ENCODE measurements at regions not wholly inside any gene's neighbourhood (a gene's known extent, or its start where the extent isn't known, plus 50 kb on each side); places are given as distances from the start of the nearest gene placed in this dataset.

DNA sequence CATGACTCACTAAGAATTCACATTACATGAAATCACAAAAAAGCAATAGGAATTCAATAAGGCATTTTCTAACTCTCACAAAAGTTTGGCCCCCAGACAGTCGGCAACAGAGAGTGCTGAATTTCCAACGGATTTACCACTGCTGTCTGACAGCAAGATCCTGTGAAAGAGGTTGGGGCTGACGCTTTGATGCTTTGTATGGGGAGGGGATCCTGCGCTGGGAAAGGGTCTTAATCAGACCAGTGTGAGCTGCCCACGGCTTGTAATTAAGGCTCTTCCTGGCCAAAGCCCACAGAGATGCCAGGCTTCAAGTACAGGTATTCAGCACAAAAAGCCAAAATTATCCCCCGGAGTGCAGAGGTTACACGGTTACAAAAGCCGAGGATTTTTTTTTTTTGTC, 66.8 kb upstream of the TMCC3 start:
- in situ Hi-C loops (cut with HindIII; ENCODE audit: extremely low pct_ligation_motif_present, low pct_unique_long_range_greater_than_20kb) (no loop called here), intact Hi-C loops (cut with micrococcal nuclease; ENCODE audit: unreplicated experiment) (no loop called here)
- ATAC-seq: no peak
- no peak for FAIRE-seq
- Histone ChIP-seq H2AFZ (ENCODE audit: low read length) (no peak overlapping the region), H3K36me3 (replicated peaks in 1 of 2; ENCODE audit: control insufficient read depth in 1 of 2, insufficient read depth in 2 of 2, low read length in 2 of 2) (no peaks in the 10 kb centered on the region), H3K9ac (ENCODE audit: insufficient read depth, low read depth, low read length) (no peak overlapping the region), H3K4me1 (ENCODE audit: insufficient read depth, low read length) (no peaks in the 10 kb centered on the region), H3K9me3 (ENCODE audit: low read length) (no peaks in the 10 kb centered on the region), H3K27me3 (ENCODE audit: control insufficient read depth in 1 of 2, insufficient read depth in 2 of 2, low read length in 2 of 2) (0 out of 5 replicates have a peak, but pooled peaks cover 0 to 4% of the 10 kb centered on the region in 2 experiments), H3K27ac (ENCODE audit: extremely low read length, insufficient read depth, low read length) (no peak overlapping the region), H3K4me3 (replicated peaks in 1 of 3; ENCODE audit: insufficient read depth in 1 of 3, low read depth in 2 of 3, low read length in 3 of 3) (no peak overlapping the region), H4K20me1 (ENCODE audit: insufficient read depth, low read length) (no peaks in the 10 kb centered on the region), H3K79me2 (ENCODE audit: insufficient read depth, low read length) (no peaks in the 10 kb centered on the region), H3K4me2 (ENCODE audit: low read depth, low read length) (no peak overlapping the region)
- no peak for DNase-seq (ENCODE audit: low spot score)
- BruUV-seq (replicated peaks): no TSS peak
- ChIA-PET CTCF (ENCODE audit: low intra/inter-chr PET ratio, low total read pairs) (no interaction called here), POLR2A (no interaction called here)
- TF ChIP-seq XBP1 (CRISPR knock-in tag; IDR thresholded peaks at IDR 0.05) (no peak), ATAD3A (CRISPR knock-in tag; IDR thresholded peaks at IDR 0.05) (no peak)
- 62% methylated on average over 8 of the region's 8 CpGs for WGBS (ENCODE audit: low lambda C conversion rate)

DNA sequence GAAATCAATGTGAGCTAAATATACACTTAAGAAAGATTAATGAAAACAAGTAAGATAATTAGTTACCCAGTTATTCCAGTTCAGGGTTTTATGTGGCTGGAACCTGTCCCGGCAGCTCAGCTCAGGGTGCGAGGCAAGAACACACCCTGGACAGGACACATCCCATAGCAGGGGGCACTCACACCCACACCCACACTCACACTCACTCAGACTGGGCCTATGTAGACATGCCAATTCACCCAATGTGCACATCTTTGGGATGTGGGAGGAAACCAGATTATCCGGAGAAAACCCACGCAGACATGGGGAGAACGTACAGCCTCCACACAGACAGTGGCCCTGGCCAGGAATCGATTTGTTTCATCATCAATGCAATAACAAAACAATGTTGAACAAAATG, 66.0 kb upstream of the TMCC3 start:
- Histone ChIP-seq H4K20me1 (ENCODE audit: insufficient read depth, low read length) (no peaks in the 10 kb centered on the region), H2AFZ (ENCODE audit: low read length) (no peak overlapping the region), H3K27ac (ENCODE audit: extremely low read length, insufficient read depth, low read length) (no peak overlapping the region), H3K9me3 (ENCODE audit: low read length) (no peaks in the 10 kb centered on the region), H3K9ac (ENCODE audit: insufficient read depth, low read depth, low read length) (no peak overlapping the region), H3K4me2 (ENCODE audit: low read depth, low read length) (no peak overlapping the region), H3K79me2 (ENCODE audit: insufficient read depth, low read length) (no peaks in the 10 kb centered on the region), H3K27me3 (ENCODE audit: control insufficient read depth in 1 of 2, insufficient read depth in 2 of 2, low read length in 2 of 2) (0 out of 5 replicates have a peak, but pooled peaks cover 0 to 4% of the 10 kb centered on the region in 2 experiments), H3K4me3 (replicated peaks in 1 of 3; ENCODE audit: insufficient read depth in 1 of 3, low read depth in 2 of 3, low read length in 3 of 3) (no peak overlapping the region), H3K36me3 (replicated peaks in 1 of 2; ENCODE audit: control insufficient read depth in 1 of 2, insufficient read depth in 2 of 2, low read length in 2 of 2) (no peaks in the 10 kb centered on the region), H3K4me1 (ENCODE audit: insufficient read depth, low read length) (no peaks in the 10 kb centered on the region)
- 53% methylated on average over 6 of the region's 6 CpGs for WGBS (ENCODE audit: low lambda C conversion rate)
- DNase-seq (ENCODE audit: low spot score) (no peak), ATAC-seq (no peak), FAIRE-seq (no peak)
- intact Hi-C loops (cut with micrococcal nuclease; ENCODE audit: unreplicated experiment) (no loop called here), in situ Hi-C loops (cut with HindIII; ENCODE audit: extremely low pct_ligation_motif_present, low pct_unique_long_range_greater_than_20kb) (no loop called here)
- CTCF ChIA-PET (ENCODE audit: low intra/inter-chr PET ratio, low total read pairs): no interaction called here
- POLR2A ChIA-PET: no interaction called here
- BruUV-seq (replicated peaks): no TSS peak
- TF ChIP-seq, protein P1, sequence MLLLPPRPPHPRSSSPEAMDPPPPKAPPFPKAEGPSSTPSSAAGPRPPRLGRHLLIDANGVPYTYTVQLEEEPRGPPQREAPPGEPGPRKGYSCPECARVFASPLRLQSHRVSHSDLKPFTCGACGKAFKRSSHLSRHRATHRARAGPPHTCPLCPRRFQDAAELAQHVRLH (CRISPR knock-in tag; IDR thresholded peaks at IDR 0.05; ENCODE audit: borderline replicate concordance, low read depth): no peak
- TF ChIP-seq BCL6 (CRISPR knock-in tag; IDR thresholded peaks at IDR 0.05) (no peak), ZNF230 (CRISPR knock-in tag; IDR thresholded peaks at IDR 0.05) (no peak), ZFAT (CRISPR knock-in tag; conservative IDR thresholded peaks at IDR 0.05) (no peak), ZNF446 (CRISPR knock-in tag; IDR thresholded peaks at IDR 0.05) (no peak), KDM2A (CRISPR knock-in tag; IDR thresholded peaks at IDR 0.05; ENCODE audit: borderline replicate concordance, low read depth) (no peak), ZNF761 (CRISPR knock-in tag; conservative IDR thresholded peaks at IDR 0.05) (no peak), SATB2 (CRISPR knock-in tag; IDR thresholded peaks at IDR 0.05) (no peak), TBP (CRISPR knock-in tag; IDR thresholded peaks at IDR 0.05) (no peak), NFE2L1 (CRISPR knock-in tag; IDR thresholded peaks at IDR 0.05; ENCODE audit: borderline replicate concordance) (no peak)
- TF ChIP-seq, protein P2, sequence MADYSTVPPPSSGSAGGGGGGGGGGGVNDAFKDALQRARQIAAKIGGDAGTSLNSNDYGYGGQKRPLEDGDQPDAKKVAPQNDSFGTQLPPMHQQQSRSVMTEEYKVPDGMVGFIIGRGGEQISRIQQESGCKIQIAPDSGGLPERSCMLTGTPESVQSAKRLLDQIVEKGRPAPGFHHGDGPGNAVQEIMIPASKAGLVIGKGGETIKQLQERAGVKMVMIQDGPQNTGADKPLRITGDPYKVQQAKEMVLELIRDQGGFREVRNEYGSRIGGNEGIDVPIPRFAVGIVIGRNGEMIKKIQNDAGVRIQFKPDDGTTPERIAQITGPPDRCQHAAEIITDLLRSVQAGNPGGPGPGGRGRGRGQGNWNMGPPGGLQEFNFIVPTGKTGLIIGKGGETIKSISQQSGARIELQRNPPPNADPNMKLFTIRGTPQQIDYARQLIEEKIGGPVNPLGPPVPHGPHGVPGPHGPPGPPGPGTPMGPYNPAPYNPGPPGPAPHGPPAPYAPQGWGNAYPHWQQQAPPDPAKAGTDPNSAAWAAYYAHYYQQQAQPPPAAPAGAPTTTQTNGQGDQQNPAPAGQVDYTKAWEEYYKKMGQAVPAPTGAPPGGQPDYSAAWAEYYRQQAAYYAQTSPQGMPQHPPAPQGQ (CRISPR knock-in tag; IDR thresholded peaks at IDR 0.05; ENCODE audit: borderline replicate concordance): no peak
- TF ChIP-seq, protein P3, sequence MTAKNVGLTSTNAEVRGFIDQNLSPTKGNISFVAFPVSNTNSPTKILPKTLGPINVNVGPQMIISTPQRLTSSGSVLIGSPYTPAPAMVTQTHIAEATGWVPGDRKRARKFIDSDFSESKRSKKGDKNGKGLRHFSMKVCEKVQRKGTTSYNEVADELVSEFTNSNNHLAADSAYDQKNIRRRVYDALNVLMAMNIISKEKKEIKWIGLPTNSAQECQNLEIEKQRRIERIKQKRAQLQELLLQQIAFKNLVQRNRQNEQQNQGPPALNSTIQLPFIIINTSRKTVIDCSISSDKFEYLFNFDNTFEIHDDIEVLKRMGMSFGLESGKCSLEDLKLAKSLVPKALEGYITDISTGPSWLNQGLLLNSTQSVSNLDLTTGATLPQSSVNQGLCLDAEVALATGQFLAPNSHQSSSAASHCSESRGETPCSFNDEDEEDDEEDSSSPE (CRISPR knock-in tag; IDR thresholded peaks at IDR 0.05): no peak
- TF ChIP-seq, protein P4, sequence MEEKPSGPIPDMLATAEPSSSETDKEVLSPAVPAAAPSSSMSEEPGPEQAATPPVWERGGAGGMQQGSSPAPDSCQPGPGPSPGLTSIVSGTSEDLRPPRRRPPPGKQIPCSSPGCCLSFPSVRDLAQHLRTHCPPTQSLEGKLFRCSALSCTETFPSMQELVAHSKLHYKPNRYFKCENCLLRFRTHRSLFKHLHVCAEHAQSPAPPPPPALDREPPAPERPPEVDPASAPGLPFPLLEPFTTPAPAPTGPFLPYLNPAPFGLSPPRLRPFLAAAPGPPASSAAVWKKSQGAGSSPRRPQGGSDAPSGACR (CRISPR knock-in tag; IDR thresholded peaks at IDR 0.05): no peak
